Breast epithelium (tissue), 3 donors: ENCODE measurements at regions not wholly inside any gene's neighbourhood (a gene's known extent, or its start where the extent isn't known, plus 50 kb on each side); places are given as distances from the start of the nearest gene placed in this dataset.

ENCODE experiments used
- POLR2A ChIP-seq: fragments of 450-650 bp; IDR thresholded peaks from one replicate; pipeline ENCODE4 v1.6.1; 2016; ENCODE audit warnings: antibody characterized with exemption, mild to moderate bottlenecking, moderate library complexity
- POLR2AphosphoS5 ChIP-seq, 3 donors: sonication (generic); formaldehyde crosslinking; IDR thresholded peaks; one replicate each; pipeline ENCODE4 v1.6.1; 2017; ENCODE audit warnings: antibody characterized with exemption in 3 of 3

GRCh38 chr16:59593194-59593661 is 859.1 kb upstream of the GOT2 start:
- TF ChIP-seq POLR2AphosphoS5 (IDR thresholded peaks at IDR 0.05) (no peak), POLR2A (no peak)
